Right lobe of liver (tissue), 6 donors: ENCODE measurements at regions not wholly inside any gene's neighbourhood (a gene's known extent, or its start where the extent isn't known, plus 50 kb on each side); places are given as distances from the start of the nearest gene placed in this dataset.

Experiments used
- ATAC-seq, 4 donors: fragments of 200-7000 bp; cut with Tn5 transposase; one replicate each; pipeline ENCODE4 v1.9.1; 2020; ENCODE audit warnings: mild to moderate bottlenecking in 4 of 4, moderate library complexity in 4 of 4
- DNase-seq, 3 donors: peaks; one replicate each; pipeline ENCODE4 v3.0.0-alpha.2; 2020
- H3K27ac ChIP-seq, 3 donors: fragments of 200-600 bp; one replicate each; pipeline ENCODE4 v1.8.0; 2022
- H3K27me3 ChIP-seq, 2 donors: fragments of 200-600 bp; one replicate each; pipeline ENCODE4 v1.8.0; 2022
- H3K36me3 ChIP-seq, 4 donors: fragments of 200-600 bp; sonication (generic) in 1 of 4; one replicate each; pipeline versions ENCODE4 v1.5.1 to v1.8.0; 2017 to 2022; ENCODE audit warnings: control low read depth in 1 of 4
- H3K4me1 ChIP-seq, 4 donors: fragments of 200-600 bp; sonication (generic) in 1 of 4; one replicate each; pipeline versions ENCODE4 v1.5.1 to v1.8.0; 2017 to 2022; ENCODE audit warnings: control low read depth in 1 of 4
- H3K4me3 ChIP-seq, 3 donors: fragments of 200-600 bp; one replicate each; pipeline ENCODE4 v1.8.0; 2022
- H3K9me3 ChIP-seq, 4 donors: fragments of 200-600 bp; sonication (generic) in 1 of 4; one replicate each; pipeline versions ENCODE4 v1.5.1 to v1.8.0; 2017 to 2022; ENCODE audit warnings: control low read depth in 1 of 4
- POLR2A ChIP-seq: fragments of 450-650 bp; IDR thresholded peaks from one replicate; pipeline ENCODE4 v1.6.1; 2017; ENCODE audit warnings: antibody characterized with exemption, mild to moderate bottlenecking
- WGBS: methylation state at CpG from one replicate; pipeline ENCODE4 v1.1.6; 2018; ENCODE audit warnings: low coverage, low lambda C conversion rate; ENCODE audit not compliant: insufficient coverage; ENCODE audit errors: missing lambda C conversion rate; 5-methylcytosine and 5-hydroxymethylcytosine counted together
- intact Hi-C, 2 donors: fragments of 100-400 bp; cut with DNase I; formaldehyde crosslinking; loops; one replicate each; pipeline versions ENCODE4 v1.11.2 to v1.14.1; 2022
- TF ChIP-seq, protein P1 (sequence below), 4 donors: fragments of 200-600 bp in 3 of 4; fragments of 450-650 bp in 1 of 4; IDR thresholded peaks; one replicate each; pipeline versions ENCODE4 v1.5.1 to v1.8.0; 2016 to 2022; ENCODE audit warnings: antibody characterized with exemption in 4 of 4, mild to moderate bottlenecking in 2 of 4
- donor health status: DM: no; HTN: yes; CAD: no.
- donor health status: DM: no; HTN: no; CAD: no.
- donor health status: DM: no; HTN: no; CAD: no.
- donor health status: DM: no; HTN: yes; CAD: no.
- donor health status: DM: no; HTN: yes; CAD: no.

GRCh38 chr12:58814036-58814435 lies 106.3 kb downstream of the LRIG3 start:
- Histone ChIP-seq H3K36me3 (no peaks in the 10 kb centered on the region), H3K27ac (no peak overlapping the region), H3K27me3 (no peaks in the 10 kb centered on the region), H3K4me3 (no peak overlapping the region), H3K9me3 (no peaks in the 10 kb centered on the region), H3K4me1 (peaks cover 0 to 30% (median 7%) of the 10 kb centered on the region in 4 donors)
- TF ChIP-seq, protein P1, sequence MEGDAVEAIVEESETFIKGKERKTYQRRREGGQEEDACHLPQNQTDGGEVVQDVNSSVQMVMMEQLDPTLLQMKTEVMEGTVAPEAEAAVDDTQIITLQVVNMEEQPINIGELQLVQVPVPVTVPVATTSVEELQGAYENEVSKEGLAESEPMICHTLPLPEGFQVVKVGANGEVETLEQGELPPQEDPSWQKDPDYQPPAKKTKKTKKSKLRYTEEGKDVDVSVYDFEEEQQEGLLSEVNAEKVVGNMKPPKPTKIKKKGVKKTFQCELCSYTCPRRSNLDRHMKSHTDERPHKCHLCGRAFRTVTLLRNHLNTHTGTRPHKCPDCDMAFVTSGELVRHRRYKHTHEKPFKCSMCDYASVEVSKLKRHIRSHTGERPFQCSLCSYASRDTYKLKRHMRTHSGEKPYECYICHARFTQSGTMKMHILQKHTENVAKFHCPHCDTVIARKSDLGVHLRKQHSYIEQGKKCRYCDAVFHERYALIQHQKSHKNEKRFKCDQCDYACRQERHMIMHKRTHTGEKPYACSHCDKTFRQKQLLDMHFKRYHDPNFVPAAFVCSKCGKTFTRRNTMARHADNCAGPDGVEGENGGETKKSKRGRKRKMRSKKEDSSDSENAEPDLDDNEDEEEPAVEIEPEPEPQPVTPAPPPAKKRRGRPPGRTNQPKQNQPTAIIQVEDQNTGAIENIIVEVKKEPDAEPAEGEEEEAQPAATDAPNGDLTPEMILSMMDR (IDR thresholded peaks at IDR 0.05), result no peak
- no peak for TF ChIP-seq POLR2A
- ATAC-seq, result no peak
- intact Hi-C loops, result no loop called here
- WGBS, result 55% methylated on average over 1 of the region's 1 CpG
- no peak for DNase-seq

GRCh38 chr12:58815235-58815634 lies 105.1 kb downstream of the LRIG3 start:
- Histone ChIP-seq H3K4me3 (no peak overlapping the region), H3K36me3 (no peaks in the 10 kb centered on the region), H3K4me1 (peaks cover 0 to 24% (median 3%) of the 10 kb centered on the region in 4 donors), H3K27me3 (no peaks in the 10 kb centered on the region), H3K9me3 (no peaks in the 10 kb centered on the region), H3K27ac (no peak overlapping the region)
- intact Hi-C loops, result no loop called here
- WGBS, result 18% methylated on average over 3 of the region's 3 CpGs
- DNase-seq (no peak), ATAC-seq (peak; percentile 58 to 76 (median 64))
- no peak for TF ChIP-seq POLR2A
- TF ChIP-seq, protein P1 (IDR thresholded peaks at IDR 0.05), result no peak

GRCh38 chr12:58818546-58818945 lies 101.8 kb downstream of the LRIG3 start:
- Histone ChIP-seq H3K4me1 (peaks cover 0 to 7% (median 0%) of the 10 kb centered on the region in 4 donors), H3K27ac (no peak overlapping the region), H3K27me3 (no peaks in the 10 kb centered on the region), H3K9me3 (no peaks in the 10 kb centered on the region), H3K4me3 (no peak overlapping the region), H3K36me3 (no peaks in the 10 kb centered on the region)
- TF ChIP-seq, protein P1 (IDR thresholded peaks at IDR 0.05), result no peak
- no peak for TF ChIP-seq POLR2A
- WGBS, result 71% methylated on average over 1 of the region's 1 CpG
- intact Hi-C loops, result no loop called here
- ATAC-seq (no peak), DNase-seq (no peak)

DNA sequence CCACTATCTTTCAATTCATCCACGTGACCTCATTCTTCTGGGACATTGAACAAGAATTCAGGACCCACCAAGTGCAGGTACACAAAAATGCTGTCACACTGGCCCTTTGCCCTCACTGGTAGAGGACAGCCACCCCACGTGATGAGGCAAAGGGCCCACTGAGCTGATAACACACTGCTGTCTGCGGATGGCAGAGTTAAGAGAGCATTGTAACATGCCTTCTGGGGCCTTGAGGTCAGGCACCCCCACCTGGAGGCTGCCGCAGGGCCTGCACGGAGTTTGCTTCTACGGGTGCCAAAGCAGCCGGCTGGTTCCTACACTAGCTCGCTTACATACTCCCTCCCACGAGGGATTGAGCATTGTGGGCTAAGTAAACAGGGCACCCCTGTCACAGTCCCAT lies 101.0 kb downstream of the LRIG3 start:
- TF ChIP-seq POLR2A, result no peak
- TF ChIP-seq, protein P1 (IDR thresholded peaks at IDR 0.05), result no peak
- DNase-seq (peak; percentile 64 to 80 (median 65)), ATAC-seq (peak; percentile 89 to 94 (median 93))
- H3K4me1 ChIP-seq, result peaks cover 0 to 7% (median 0%) of the 10 kb centered on the region in 4 donors
- peak overlapping the region in 1 of 3 donors; percentile 29 for H3K27ac ChIP-seq
- WGBS, result 27% methylated on average over 5 of the region's 9 CpGs
- no peaks in the 10 kb centered on the region for H3K27me3 ChIP-seq
- no peaks in the 10 kb centered on the region for H3K9me3 ChIP-seq
- intact Hi-C loops, result no loop called here
- H3K36me3 ChIP-seq, result no peaks in the 10 kb centered on the region
- H3K4me3 ChIP-seq, result no peak overlapping the region

- intact Hi-C loops, result no loop called here
- Histone ChIP-seq H3K36me3 (no peaks in the 10 kb centered on the region), H3K27ac (no peak overlapping the region), H3K27me3 (no peaks in the 10 kb centered on the region), H3K9me3 (no peaks in the 10 kb centered on the region), H3K4me3 (no peak overlapping the region), H3K4me1 (peaks cover 0 to 6% (median 0%) of the 10 kb centered on the region in 4 donors)
- TF ChIP-seq, protein P1 (IDR thresholded peaks at IDR 0.05), result no peak
- TF ChIP-seq POLR2A, result no peak
- ATAC-seq, result no peak
- WGBS, result 85% methylated on average over 1 of the region's 1 CpG
- no peak for DNase-seq
Measured at GRCh38 chr12:58819985-58820384, 100.3 kb downstream of the LRIG3 start.
